ENCODE measurements at regions not wholly inside any gene's neighbourhood (a gene's known extent, or its start where the extent isn't known, plus 50 kb on each side); places are given as distances from the start of the nearest gene placed in this dataset.

- no peak overlapping the region for H4K8ac ChIP-seq (ENCODE audit: extremely low read depth, insufficient read depth, low read length)
- H3K79me1 ChIP-seq (ENCODE audit: low read depth, low read length): no peaks in the 10 kb centered on the region
- no peak overlapping the region for H3K4ac ChIP-seq (replicated peaks; ENCODE audit: insufficient read length, low read depth, low read length)
- no peak overlapping the region for H4K5ac ChIP-seq (ENCODE audit: insufficient read length, low read depth, low read length)
- no peaks in the 10 kb centered on the region for H3K23me2 ChIP-seq (ENCODE audit: low read depth, low read length)
- H2BK12ac ChIP-seq (ENCODE audit: low read depth, low read length): no peak overlapping the region
- no peak overlapping the region for H3K18ac ChIP-seq (ENCODE audit: extremely low read depth, low read length)
- FAIRE-seq: no peak
- no peaks in the 10 kb centered on the region for H3K27me3 ChIP-seq (replicated peaks in 1 of 4; ENCODE audit: control insufficient read depth in 3 of 4, extremely low read depth in 1 of 4, insufficient read depth in 3 of 4, low read length in 3 of 4)
- no peaks in the 10 kb centered on the region for H3K9me3 ChIP-seq (ENCODE audit: insufficient read depth in 2 of 2, low read depth in 1 of 2, low read length in 1 of 2)
- no peak overlapping the region for H2BK120ac ChIP-seq (replicated peaks; ENCODE audit: low read depth, low read length)
- H3K79me2 ChIP-seq (ENCODE audit: control insufficient read depth in 1 of 2, insufficient read depth in 2 of 2, low read length in 2 of 2): no peaks in the 10 kb centered on the region
- no peak overlapping the region for H3K23ac ChIP-seq (ENCODE audit: insufficient read length)
- H3K36me3 ChIP-seq (ENCODE audit: control insufficient read depth in 2 of 4, insufficient read depth in 4 of 4, low read length in 3 of 4): no peaks in the 10 kb centered on the region
- no peak overlapping the region for H2BK20ac ChIP-seq (ENCODE audit: low read length)
- no peak overlapping the region for H2BK15ac ChIP-seq (ENCODE audit: low read length)
- H3K4me3 ChIP-seq (ENCODE audit: extremely low read depth in 1 of 4, insufficient read depth in 2 of 4, low read depth in 3 of 4, low read length in 4 of 4): no peak overlapping the region
- no peak overlapping the region for H2AFZ ChIP-seq (ENCODE audit: low read length)
- H3K56ac ChIP-seq (replicated peaks; ENCODE audit: insufficient read length, low read depth, low read length): no peak overlapping the region
- no peak overlapping the region for H3K4me2 ChIP-seq (ENCODE audit: insufficient read depth in 1 of 2, low read depth in 2 of 2, low read length in 2 of 2)
- CTCF ChIA-PET (ENCODE audit: partially characterized antibody): interaction anchor here (6.3 kb wide), 1 partner anchor 13 kb away, joined by 26 read pairs; no protein-coding TSS in a partner anchor
- H3K9ac ChIP-seq (replicated peaks in 1 of 4; ENCODE audit: extremely low read depth in 1 of 4, low read depth in 3 of 4, low read length in 3 of 4): no peak overlapping the region
- no peak overlapping the region for H4K91ac ChIP-seq (replicated peaks; ENCODE audit: insufficient read length, low read length)
- no peak overlapping the region for H2AK5ac ChIP-seq (ENCODE audit: low read depth, low read length)
- DNase-seq (ENCODE audit: low read depth in 1 of 2, low spot score in 2 of 2): no peak
- no peaks in the 10 kb centered on the region for H3K4me1 ChIP-seq (replicated peaks in 1 of 4; ENCODE audit: control insufficient read depth in 3 of 4, insufficient read depth in 4 of 4, low read length in 3 of 4)
- H2BK5ac ChIP-seq (ENCODE audit: low read depth, low read length): no peak overlapping the region
- H3K14ac ChIP-seq (ENCODE audit: insufficient read length): no peak overlapping the region
- H4K20me1 ChIP-seq (replicated peaks in 1 of 2; ENCODE audit: control insufficient read depth in 1 of 2, insufficient read depth in 2 of 2, low read length in 2 of 2): no peaks in the 10 kb centered on the region
- 86% methylated on average over 3 of the region's 3 CpGs; no CpG with 5 or more reads in 1 of the 2 experiments for WGBS, 2 experiments (ENCODE audit: extremely low coverage in 1 of 2, insufficient coverage in 1 of 2, insufficient read length in 1 of 2, insufficient replicate concordance in 2 of 2, low coverage in 1 of 2, low lambda C conversion rate in 2 of 2, missing lambda C conversion rate in 1 of 2)
- POLR2A ChIA-PET (ENCODE audit: partially characterized antibody): no interaction called here
- H3K27ac ChIP-seq (ENCODE audit: low read depth, low read length): no peak overlapping the region
- TF ChIP-seq CEBPB (IDR thresholded peaks at IDR 0.05; ENCODE audit: low read depth, low read length) (no peak), ZNF274 (IDR thresholded peaks at IDR 0.05; ENCODE audit: borderline replicate concordance, extremely low read depth, low read length) (no peak)
Observed at GRCh38 chr5:109947667-109948066, 257.9 kb downstream of the MAN2A1 start.
